HL-60 (cell line): ENCODE measurements at regions not wholly inside any gene's neighbourhood (a gene's known extent, or its start where the extent isn't known, plus 50 kb on each side); places are given as distances from the start of the nearest gene placed in this dataset.

ENCODE experiments used
- DNase-seq, 2 experiments: peaks; one replicate each; pipeline ENCODE4 v3.0.0-alpha.2; 2010 to 2020; ENCODE audit warnings: low read depth in 1 of 2, low spot score in 1 of 2
- H3K27ac ChIP-seq: fragments of 250-450 bp; sonication (Bioruptor Pico); replicated peaks from 2 replicates; pipeline ENCODE4 v1.5.1; 2020; ENCODE audit warnings: mild to moderate bottlenecking, moderate library complexity
- H3K27me3 ChIP-seq: fragments of 250-450 bp; sonication (Bioruptor Pico); 2 replicates; pipeline ENCODE4 v1.5.1; 2021; ENCODE audit warnings: mild to moderate bottlenecking, moderate library complexity; ENCODE audit not compliant: insufficient read depth, poor library complexity, severe bottlenecking
- H3K4me3 ChIP-seq: replicated peaks from 2 replicates; pipeline ENCODE4 v1.5.1; 2011; ENCODE audit warnings: mild to moderate bottlenecking, control low read depth, low read length; ENCODE audit not compliant: insufficient read depth
- CTCF ChIP-seq: IDR thresholded peaks from one replicate; pipeline ENCODE4 v1.5.1; 2011; ENCODE audit warnings: low read length, control low read depth, inconsistent platforms; ENCODE audit not compliant: insufficient read depth
- GABPA ChIP-seq: IDR thresholded peaks from 2 replicates; pipeline ENCODE4 v1.6.1; 2012; ENCODE audit warnings: low read depth
- POLR2AphosphoS5 ChIP-seq: IDR thresholded peaks from 2 replicates; pipeline ENCODE4 v1.6.1; 2012; ENCODE audit warnings: low read depth
- REST ChIP-seq: IDR thresholded peaks from 2 replicates; pipeline ENCODE4 v1.6.1; 2012; ENCODE audit warnings: low read depth; ENCODE audit not compliant: insufficient replicate concordance
- SPI1 ChIP-seq: IDR thresholded peaks from 2 replicates; pipeline ENCODE4 v1.6.1; 2012; ENCODE audit warnings: low read depth, mild to moderate bottlenecking, borderline replicate concordance

GRCh38 chr3:162665684-162666391, 1169.2 kb downstream of the OTOL1 start:
- DNase-seq: no peak
- TF ChIP-seq SPI1: no peak
- TF ChIP-seq GABPA: no peak
- Histone ChIP-seq H3K27me3 (no peaks in the 10 kb centered on the region), H3K27ac (no peak overlapping the region), H3K4me3 (no peak overlapping the region)

GRCh38 chr3:162666835-162667234, 1170.2 kb downstream of the OTOL1 start:
- no peak overlapping the region for H3K4me3 ChIP-seq
- no peak overlapping the region for H3K27ac ChIP-seq

GRCh38 chr3:162670181-162670580, 1173.6 kb downstream of the OTOL1 start:
- Histone ChIP-seq H3K27ac (no peak overlapping the region), H3K4me3 (no peak overlapping the region), H3K27me3 (no peaks in the 10 kb centered on the region)
- TF ChIP-seq REST (no peak), SPI1 (no peak), POLR2AphosphoS5 (no peak), GABPA (no peak), CTCF (no peak)
- no peak for DNase-seq

More at GRCh38 chr3:162666835-162667234, 1170.2 kb downstream of the OTOL1 start:
- H3K27me3 ChIP-seq: no peaks in the 10 kb centered on the region
- no peak for DNase-seq
- TF ChIP-seq REST: no peak

GRCh38 chr3:162677475-162677874, 1180.9 kb downstream of the OTOL1 start:
- no peaks in the 10 kb centered on the region for H3K27me3 ChIP-seq
- H3K27ac ChIP-seq: no peak overlapping the region
- TF ChIP-seq CTCF: no peak
- TF ChIP-seq GABPA: no peak
- no peak for DNase-seq
- no peak overlapping the region for H3K4me3 ChIP-seq

- no peaks in the 10 kb centered on the region for H3K27me3 ChIP-seq
- no peak for DNase-seq
These were observed 1182.3 kb downstream of the OTOL1 start for GRCh38 chr3:162678941-162679340.

More at GRCh38 chr3:162678941-162679340, 1182.3 kb downstream of the OTOL1 start:
- Histone ChIP-seq H3K27ac (no peak overlapping the region), H3K4me3 (no peak overlapping the region)
- TF ChIP-seq REST (no peak), CTCF (no peak), SPI1 (no peak), POLR2AphosphoS5 (no peak), GABPA (no peak)
